GM12872 (cell line): ENCODE measurements at regions not wholly inside any gene's neighbourhood (a gene's known extent, or its start where the extent isn't known, plus 50 kb on each side); places are given as distances from the start of the nearest gene placed in this dataset.

Experiments
- CTCF ChIP-seq: IDR thresholded peaks from 3 replicates; pipeline ENCODE4 v1.5.1; 2011; ENCODE audit warnings: low read depth, mild to moderate bottlenecking, low read length, moderate library complexity; ENCODE audit not compliant: insufficient read depth

GRCh38 chr13:67623630-67624029 is 393.5 kb upstream of the PCDH9 start:
- no peak for TF ChIP-seq CTCF

GRCh38 chr13:67620665-67621064 is 390.5 kb upstream of the PCDH9 start:
- TF ChIP-seq CTCF = no peak

GRCh38 chr13:67619995-67620380 is 389.9 kb upstream of the PCDH9 start:
- no peak for TF ChIP-seq CTCF

- TF ChIP-seq CTCF = no peak
Measured at GRCh38 chr13:67619351-67619994, 389.3 kb upstream of the PCDH9 start.

GRCh38 chr13:67614579-67614978 is 384.4 kb upstream of the PCDH9 start:
- no peak for TF ChIP-seq CTCF

- TF ChIP-seq CTCF = no peak
Measured at GRCh38 chr13:67614013-67614412, 383.9 kb upstream of the PCDH9 start.

GRCh38 chr13:67588607-67589006 is 358.5 kb upstream of the PCDH9 start:
- TF ChIP-seq CTCF = no peak

- no peak for TF ChIP-seq CTCF
Measured at GRCh38 chr13:67577361-67577760, 347.2 kb upstream of the PCDH9 start.
